IMR-90 (cell line): ENCODE measurements at regions not wholly inside any gene's neighbourhood (a gene's known extent, or its start where the extent isn't known, plus 50 kb on each side); places are given as distances from the start of the nearest gene placed in this dataset.

Experiments
- ATAC-seq: fragments of 200-7000 bp; cut with Tn5 transposase; 2 replicates; pipeline ENCODE4 v1.9.1; 2020; ENCODE audit warnings: low read depth, mild to moderate bottlenecking, moderate library complexity
- BruUV-seq: library from RNA; stranded (reverse); fragments of 400-500 nt; replicated peaks from 2 replicates; lab custom pipeline; 2021; lab: Mats Ljungman, UMichigan
- CTCF ChIA-PET: fragments of 300-600 bp; formaldehyde crosslinking; extraction: SDS; loops from one replicate; lab custom pipeline; 2021; ENCODE audit warnings: antibody characterized with exemption; lab: Yijun Ruan, JAX
- POLR2A ChIA-PET: fragments of 300-600 bp; sonication (Branson Sonifier 250); formaldehyde crosslinking; loops from one replicate; lab custom pipeline; 2022; ENCODE audit warnings: antibody characterized with exemption; ENCODE audit not compliant: unreplicated experiment; lab: Charles Lee
- DNase-seq: peaks from one replicate; pipeline ENCODE4 v3.0.0; 2013
- H2AFZ ChIP-seq: replicated peaks from 2 replicates; pipeline ENCODE3; 2013; ENCODE audit warnings: low read length, mild to moderate bottlenecking; ENCODE audit not compliant: poor library complexity
- H2AK5ac ChIP-seq: 2 replicates; pipeline ENCODE4 v1.6.1; 2013; ENCODE audit warnings: low read depth, low read length, inconsistent platforms
- H2AK9ac ChIP-seq: replicated peaks from 2 replicates; pipeline ENCODE3; 2013; ENCODE audit warnings: mild to moderate bottlenecking, low read depth, low read length, moderate library complexity; ENCODE audit not compliant: poor library complexity
- H2BK120ac ChIP-seq: 2 replicates; pipeline ENCODE4 v1.6.1; 2013; ENCODE audit warnings: low read depth, low read length, inconsistent platforms
- H2BK15ac ChIP-seq: 3 replicates; pipeline ENCODE4 v1.6.1; 2013; ENCODE audit warnings: low read depth, low read length, inconsistent platforms
- H2BK20ac ChIP-seq: 2 replicates; pipeline ENCODE4 v1.6.1; 2013; ENCODE audit warnings: low read depth, mild to moderate bottlenecking, inconsistent platforms, low read length, moderate library complexity
- H2BK5ac ChIP-seq: 2 replicates; pipeline ENCODE4 v1.6.1; 2013; ENCODE audit warnings: mild to moderate bottlenecking, low read depth, low read length, inconsistent platforms; ENCODE audit not compliant: poor library complexity, severe bottlenecking
- H3K14ac ChIP-seq: replicated peaks from 2 replicates; pipeline ENCODE4 v1.6.1; 2013; ENCODE audit warnings: low read depth, low read length, inconsistent platforms
- H3K18ac ChIP-seq: 2 replicates; pipeline ENCODE4 v1.6.1; 2013; ENCODE audit warnings: low read depth, low read length, control low read depth
- H3K23ac ChIP-seq: 2 replicates; pipeline ENCODE4 v1.6.1; 2013; ENCODE audit warnings: low read depth, low read length, inconsistent platforms
- H3K27ac ChIP-seq: 2 replicates; pipeline ENCODE4 v1.5.1; 2013; ENCODE audit warnings: mild to moderate bottlenecking, control low read depth, low read length; ENCODE audit not compliant: insufficient read depth
- H3K27me3 ChIP-seq: 2 replicates; pipeline ENCODE4 v1.6.1; 2013; ENCODE audit warnings: low read length; ENCODE audit not compliant: control insufficient read depth, insufficient read depth
- H3K36me3 ChIP-seq: 2 replicates; pipeline ENCODE4 v1.6.1; 2013; ENCODE audit warnings: low read length, mixed read lengths; ENCODE audit not compliant: control insufficient read depth, insufficient read depth
- H3K4ac ChIP-seq: 2 replicates; pipeline ENCODE4 v1.6.1; 2013; ENCODE audit warnings: low read depth, low read length, inconsistent platforms
- H3K4me1 ChIP-seq: 2 replicates; pipeline ENCODE4 v1.6.1; 2013; ENCODE audit warnings: low read length, mixed read lengths; ENCODE audit not compliant: control insufficient read depth, insufficient read depth
- H3K4me2 ChIP-seq: 2 replicates; pipeline ENCODE4 v1.6.1; 2013; ENCODE audit warnings: low read depth, mild to moderate bottlenecking, control low read depth, low read length, moderate library complexity
- H3K4me3 ChIP-seq: 2 replicates; pipeline ENCODE4 v1.5.1; 2013; ENCODE audit warnings: low read depth, mild to moderate bottlenecking, control low read depth, low read length, moderate library complexity; ENCODE audit not compliant: insufficient read depth
- H3K56ac ChIP-seq: 2 replicates; pipeline ENCODE4 v1.6.1; 2013; ENCODE audit warnings: low read length, inconsistent platforms; ENCODE audit not compliant: insufficient read depth; ENCODE audit errors: extremely low read depth
- H3K79me1 ChIP-seq, 2 experiments: 2 replicates each; pipeline ENCODE4 v1.6.1; 2013; ENCODE audit warnings: low read length in 2 of 2, inconsistent platforms in 1 of 2, low read depth in 1 of 2
- H3K9ac ChIP-seq: 2 replicates; pipeline ENCODE4 v1.6.1; 2013; ENCODE audit warnings: low read depth, low read length, control low read depth
- H3K9me1 ChIP-seq: 2 replicates; pipeline ENCODE4 v1.6.1; 2013; ENCODE audit warnings: low read length, inconsistent platforms; ENCODE audit not compliant: insufficient read depth
- H3K9me3 ChIP-seq: 2 replicates; pipeline ENCODE4 v1.6.1; 2013; ENCODE audit warnings: low read length; ENCODE audit not compliant: control insufficient read depth, insufficient read depth
- H4K20me1 ChIP-seq: 2 replicates; pipeline ENCODE4 v1.6.1; 2013; ENCODE audit warnings: low read length, inconsistent platforms; ENCODE audit not compliant: insufficient read depth
- H4K5ac ChIP-seq: 2 replicates; pipeline ENCODE4 v1.6.1; 2013; ENCODE audit warnings: mild to moderate bottlenecking, low read depth, low read length, control low read depth
- H4K8ac ChIP-seq, 2 experiments: 2 replicates each; pipeline ENCODE4 v1.6.1; 2013; ENCODE audit warnings: low read depth in 2 of 2, low read length in 2 of 2, control low read depth in 1 of 2, inconsistent platforms in 1 of 2
- H4K91ac ChIP-seq: 2 replicates; pipeline ENCODE4 v1.6.1; 2013; ENCODE audit warnings: low read depth, low read length, inconsistent platforms; ENCODE audit not compliant: insufficient read depth
- CEBPB ChIP-seq: IDR thresholded peaks from 2 replicates; pipeline ENCODE4 v1.6.1; 2012; ENCODE audit warnings: low read depth, low read length, improper control_type of control experiment
- CHD1 ChIP-seq: IDR thresholded peaks from 2 replicates; pipeline ENCODE4 v1.6.1; 2012; ENCODE audit warnings: low read depth, low read length, improper control_type of control experiment
- CTCF ChIP-seq: conservative IDR thresholded peaks from 2 replicates; pipeline ENCODE4 v1.5.1; 2012; ENCODE audit warnings: mild to moderate bottlenecking, low read depth, low read length, improper control_type of control experiment
- MAFK ChIP-seq: IDR thresholded peaks from 2 replicates; pipeline ENCODE4 v1.6.1; 2012; ENCODE audit warnings: low read depth, low read length, improper control_type of control experiment
- MAZ ChIP-seq: IDR thresholded peaks from 2 replicates; pipeline ENCODE4 v1.6.1; 2012; ENCODE audit warnings: low read depth, mild to moderate bottlenecking, low read length, improper control_type of control experiment, moderate library complexity, borderline replicate concordance
- MXI1 ChIP-seq: IDR thresholded peaks from 2 replicates; pipeline ENCODE4 v1.6.1; 2012; ENCODE audit warnings: low read depth, mild to moderate bottlenecking, low read length, moderate library complexity, borderline replicate concordance
- NFE2L2 ChIP-seq: fragments of 150-350 bp; IDR thresholded peaks from 2 replicates; pipeline ENCODE4 v1.6.1; 2016; ENCODE audit warnings: low read depth, mild to moderate bottlenecking, low read length
- POLR2A ChIP-seq: IDR thresholded peaks from 2 replicates; pipeline ENCODE4 v1.6.1; 2012; ENCODE audit warnings: mild to moderate bottlenecking, low read depth, low read length
- RAD21 ChIP-seq: IDR thresholded peaks from 2 replicates; pipeline ENCODE4 v1.6.1; 2012; ENCODE audit warnings: low read length, improper control_type of control experiment
- RCOR1 ChIP-seq: IDR thresholded peaks from 2 replicates; pipeline ENCODE4 v1.6.1; 2012; ENCODE audit warnings: mild to moderate bottlenecking, low read length, improper control_type of control experiment; ENCODE audit not compliant: insufficient replicate concordance
- RFX5 ChIP-seq: IDR thresholded peaks from 2 replicates; pipeline ENCODE4 v1.8.0; 2012; ENCODE audit warnings: low read depth, mild to moderate bottlenecking, low read length, moderate library complexity
- SMC3 ChIP-seq: fragments of 150-350 bp; IDR thresholded peaks from 2 replicates; pipeline ENCODE4 v1.6.1; 2016; ENCODE audit warnings: low read depth, mild to moderate bottlenecking, antibody characterized with exemption, low read length, moderate library complexity
- USF2 ChIP-seq: fragments of 150-350 bp; IDR thresholded peaks from 2 replicates; pipeline ENCODE4 v1.6.1; 2017; ENCODE audit warnings: mild to moderate bottlenecking, antibody characterized with exemption, low read length, low read depth
- WGBS, 2 experiments: methylation state at CpG; one replicate each; pipeline versions ENCODE4 v1.1.5 to v1.1.7; 2013; ENCODE audit warnings: missing lambda C conversion rate in 2 of 2; ENCODE audit not compliant: insufficient read length in 1 of 2; ENCODE audit errors: extremely low coverage in 2 of 2; 5-methylcytosine and 5-hydroxymethylcytosine counted together
- dilution Hi-C: fragments of 300-500 bp; cut with HindIII; formaldehyde crosslinking; loops from one replicate; pipeline ENCODE4 v1.14.3; 2018; ENCODE audit warnings: low sequenced_read_pairs; ENCODE audit not compliant: unreplicated experiment
- in situ Hi-C: fragments of 300-500 bp; cut with MboI; formaldehyde crosslinking; loops from 3 replicates; pipeline ENCODE4 v1.14.3; 2019; ENCODE audit warnings: low sequenced_read_pairs, inconsistent platforms, mixed read lengths
- intact Hi-C: fragments of 100-400 bp; cut with micrococcal nuclease; formaldehyde crosslinking; loops from 2 replicates; pipeline ENCODE4 v1.10.0; 2022

GRCh38 chr1:96538883-96539282 lies 182.7 kb upstream of the PTBP2 start:
- Histone ChIP-seq H2AK5ac (no peak overlapping the region), H4K5ac (no peak overlapping the region), H3K9me1 (no peaks in the 10 kb centered on the region), H3K9me3 (no peaks in the 10 kb centered on the region), H3K4ac (no peak overlapping the region), H3K56ac (no peak overlapping the region), H3K79me1 (no peaks in the 10 kb centered on the region), H4K8ac (no peak overlapping the region), H3K14ac (no peak overlapping the region), H2BK5ac (no peak overlapping the region), H3K4me3 (no peak overlapping the region), H4K91ac (no peak overlapping the region), H3K23ac (no peak overlapping the region), H3K18ac (peak overlapping the region; percentile 28; the same call in 1 of the 2 replicates), H3K36me3 (no peaks in the 10 kb centered on the region), H3K9ac (no peak overlapping the region), H4K20me1 (no peaks in the 10 kb centered on the region), H2AFZ (no peak overlapping the region), H2BK120ac (no peak overlapping the region), H2BK15ac (no peak overlapping the region), H3K4me2 (peak overlapping the region; percentile 43; the same call in 1 of the 2 replicates), H3K27ac (no peak overlapping the region), H3K4me1 (peaks cover 8% of the 10 kb centered on the region), H2BK20ac (no peak overlapping the region), H2AK9ac (no peak overlapping the region), H3K27me3 (no peaks in the 10 kb centered on the region)
- POLR2A ChIA-PET, result no interaction called here
- WGBS, 2 experiments, result 8% methylated on average over 3 of the region's 5 CpGs; no CpG with 5 or more reads in 1 of the 2 experiments
- intact Hi-C loops (loop anchor here (2.0 to 5.0 kb wide), 3 partner anchors 177 to 302 kb away; no protein-coding TSS in a partner anchor), dilution Hi-C loops (no loop called here), in situ Hi-C loops (no loop called here)
- CTCF ChIA-PET, result interaction anchor here (0.7 to 1.2 kb wide), 3 partner anchors 15 to 18 kb away, joined by 3 to 4 read pairs (median 3); no protein-coding TSS in a partner anchor
- TF ChIP-seq RCOR1 (no peak), MAZ (no peak), CEBPB (peak; percentile 75), SMC3 (no peak), USF2 (no peak), RFX5 (no peak), NFE2L2 (no peak), MXI1 (peak; percentile 27; the same call in 1 of the 2 replicates), CTCF (no peak), POLR2A (no peak), CHD1 (no peak), MAFK (no peak), RAD21 (no peak)
- DNase-seq (peak; percentile 94), ATAC-seq (peak; percentile 56)
- no TSS peak for BruUV-seq
